NCI-H748 (cell line): ENCODE measurements at regions not wholly inside any gene's neighbourhood (a gene's known extent, or its start where the extent isn't known, plus 50 kb on each side); places are given as distances from the start of the nearest gene placed in this dataset.
"Not testable (repeated sequence)": the region's sequence is repeated elsewhere in the genome, so short reads cannot be mapped to it uniquely, and the experiment has no call there.

Experiments
- DNase-seq: peaks from one replicate; lab custom pipeline; 2025; ENCODE audit not compliant: unreplicated experiment; lab: John Stamatoyannopoulos, UW

- no peak for DNase-seq
Measured at GRCh38 chr1:170789063-170789462, 125.1 kb downstream of the PRRX1 start.

GRCh38 chr1:170790175-170790574 is 126.2 kb downstream of the PRRX1 start:
- DNase-seq = no peak

- DNase-seq = no peak
Measured at GRCh38 chr1:170790651-170791071, 126.7 kb downstream of the PRRX1 start.

- DNase-seq = no peak
Measured at GRCh38 chr1:170791941-170792340, 128.0 kb downstream of the PRRX1 start.

- DNase-seq = no peak
Measured at GRCh38 chr1:170800265-170800664, 135.1 kb upstream of the MROH9 start.

- no peak for DNase-seq
Measured at GRCh38 chr1:170800812-170801211, 134.5 kb upstream of the MROH9 start.

GRCh38 chr1:170803711-170804110 is 131.6 kb upstream of the MROH9 start:
- no peak for DNase-seq

GRCh38 chr1:170804419-170804818 is 130.9 kb upstream of the MROH9 start:
- DNase-seq = no peak

- no peak for DNase-seq
Measured at GRCh38 chr1:170804879-170805278, 130.5 kb upstream of the MROH9 start.

- DNase-seq = no peak
Measured at GRCh38 chr1:170806961-170807360, 128.4 kb upstream of the MROH9 start.

- no peak for DNase-seq
Measured at GRCh38 chr1:170807432-170807831, 127.9 kb upstream of the MROH9 start.

- DNase-seq = no peak
Measured at GRCh38 chr1:170808216-170808885, 127.0 kb upstream of the MROH9 start.

GRCh38 chr1:170811013-170811412 is 124.3 kb upstream of the MROH9 start:
- DNase-seq = not testable (repeated sequence)

- DNase-seq = no peak
Measured at GRCh38 chr1:170819781-170820180, 115.6 kb upstream of the MROH9 start.

- no peak for DNase-seq
Measured at GRCh38 chr1:170823120-170823519, 112.2 kb upstream of the MROH9 start.

- no peak for DNase-seq
Measured at GRCh38 chr1:170831276-170831675, 104.1 kb upstream of the MROH9 start.

- no peak for DNase-seq
Measured at GRCh38 chr1:170836141-170836540, 99.2 kb upstream of the MROH9 start.

GRCh38 chr1:170840371-170840770 is 95.0 kb upstream of the MROH9 start:
- DNase-seq = no peak

- DNase-seq = no peak
Measured at GRCh38 chr1:170853302-170853701, 82.0 kb upstream of the MROH9 start.

GRCh38 chr1:170853867-170854266 is 81.5 kb upstream of the MROH9 start:
- DNase-seq = no peak

GRCh38 chr1:170854677-170855076 is 80.7 kb upstream of the MROH9 start:
- no peak for DNase-seq

- DNase-seq = no peak
Measured at GRCh38 chr1:170856455-170856854, 78.9 kb upstream of the MROH9 start.

- no peak for DNase-seq
Measured at GRCh38 chr1:170857955-170858354, 77.4 kb upstream of the MROH9 start.
